Lower lobe of right lung (tissue), 2 donors: ENCODE measurements at regions not wholly inside any gene's neighbourhood (a gene's known extent, or its start where the extent isn't known, plus 50 kb on each side); places are given as distances from the start of the nearest gene placed in this dataset.

Experiments
- ATAC-seq, 2 donors: fragments of 200-7000 bp; cut with Tn5 transposase; one replicate each; pipeline ENCODE4 v1.9.1; 2020 to 2022; ENCODE audit warnings: mild to moderate bottlenecking in 2 of 2, moderate library complexity in 2 of 2
- DNase-seq: peaks from one replicate; pipeline ENCODE4 v3.0.0-alpha.2; 2020
- H3K27ac ChIP-seq: fragments of 200-600 bp; one replicate; pipeline ENCODE4 v1.8.0; 2022
- H3K27me3 ChIP-seq: fragments of 200-600 bp; one replicate; pipeline ENCODE4 v1.8.0; 2022; ENCODE audit warnings: low read depth
- H3K36me3 ChIP-seq: fragments of 200-600 bp; one replicate; pipeline ENCODE4 v1.8.0; 2022; ENCODE audit warnings: mild to moderate bottlenecking
- H3K4me1 ChIP-seq: fragments of 200-600 bp; one replicate; pipeline ENCODE4 v1.8.0; 2022
- H3K4me3 ChIP-seq: fragments of 200-600 bp; one replicate; pipeline ENCODE4 v1.8.0; 2022; ENCODE audit warnings: mild to moderate bottlenecking
- H3K9me3 ChIP-seq: fragments of 200-600 bp; one replicate; pipeline ENCODE4 v1.8.0; 2022
- CTCF ChIP-seq: fragments of 200-600 bp; IDR thresholded peaks from one replicate; pipeline ENCODE4 v1.8.0; 2022; ENCODE audit warnings: antibody characterized with exemption, mild to moderate bottlenecking
- intact Hi-C: fragments of 100-400 bp; cut with DNase I; formaldehyde crosslinking; loops from one replicate; pipeline ENCODE4 v1.11.0; 2022
- donor health status: DM: no; HTN: yes; CAD: no; lungs with severe emphysema.

- Histone ChIP-seq H3K9me3 (no peaks in the 10 kb centered on the region), H3K4me3 (no peak overlapping the region), H3K27me3 (no peaks in the 10 kb centered on the region), H3K4me1 (no peaks in the 10 kb centered on the region), H3K27ac (no peak overlapping the region), H3K36me3 (no peaks in the 10 kb centered on the region)
- DNase-seq (no peak), ATAC-seq (no peak)
- no peak for TF ChIP-seq CTCF
- intact Hi-C loops: no loop called here
These were observed 2334.6 kb downstream of the PCDH7 start for GRCh38 chr4:33054656-33055196.

- no peak for TF ChIP-seq CTCF
- intact Hi-C loops: no loop called here
- Histone ChIP-seq H3K9me3 (no peaks in the 10 kb centered on the region), H3K4me1 (peaks cover 4% of the 10 kb centered on the region), H3K36me3 (no peaks in the 10 kb centered on the region), H3K27me3 (no peaks in the 10 kb centered on the region), H3K4me3 (no peak overlapping the region), H3K27ac (no peak overlapping the region)
- ATAC-seq (no peak), DNase-seq (no peak)
These were observed 2337.6 kb downstream of the PCDH7 start for GRCh38 chr4:33057736-33058135.

GRCh38 chr4:33058998-33059397 lies 2338.8 kb downstream of the PCDH7 start:
- intact Hi-C loops: no loop called here

GRCh38 chr4:33060674-33061542 lies 2340.7 kb downstream of the PCDH7 start:
- Histone ChIP-seq H3K27me3 (no peaks in the 10 kb centered on the region), H3K36me3 (no peaks in the 10 kb centered on the region), H3K4me1 (peaks cover 4% of the 10 kb centered on the region), H3K27ac (no peak overlapping the region), H3K4me3 (no peak overlapping the region), H3K9me3 (no peaks in the 10 kb centered on the region)
- DNase-seq (no peak), ATAC-seq (peak; percentile 52 to 66)
- peak; percentile 57 for TF ChIP-seq CTCF
- intact Hi-C loops: no loop called here

More at GRCh38 chr4:33058998-33059397, 2338.8 kb downstream of the PCDH7 start:
- no peak for DNase-seq
- Histone ChIP-seq H3K9me3 (no peaks in the 10 kb centered on the region), H3K36me3 (no peaks in the 10 kb centered on the region), H3K4me3 (no peak overlapping the region), H3K4me1 (peaks cover 4% of the 10 kb centered on the region), H3K27me3 (no peaks in the 10 kb centered on the region), H3K27ac (no peak overlapping the region)
- no peak for TF ChIP-seq CTCF
- ATAC-seq: no peak

GRCh38 chr4:33061727-33062126 lies 2341.6 kb downstream of the PCDH7 start:
- no peak for DNase-seq
- intact Hi-C loops: no loop called here
- Histone ChIP-seq H3K4me3 (no peak overlapping the region), H3K36me3 (no peaks in the 10 kb centered on the region), H3K27me3 (no peaks in the 10 kb centered on the region), H3K27ac (no peak overlapping the region), H3K4me1 (peaks cover 4% of the 10 kb centered on the region), H3K9me3 (no peaks in the 10 kb centered on the region)
- no peak for TF ChIP-seq CTCF
- no peak for ATAC-seq
